ENCODE measurements at regions not wholly inside any gene's neighbourhood (a gene's known extent, or its start where the extent isn't known, plus 50 kb on each side); places are given as distances from the start of the nearest gene placed in this dataset.

DNA sequence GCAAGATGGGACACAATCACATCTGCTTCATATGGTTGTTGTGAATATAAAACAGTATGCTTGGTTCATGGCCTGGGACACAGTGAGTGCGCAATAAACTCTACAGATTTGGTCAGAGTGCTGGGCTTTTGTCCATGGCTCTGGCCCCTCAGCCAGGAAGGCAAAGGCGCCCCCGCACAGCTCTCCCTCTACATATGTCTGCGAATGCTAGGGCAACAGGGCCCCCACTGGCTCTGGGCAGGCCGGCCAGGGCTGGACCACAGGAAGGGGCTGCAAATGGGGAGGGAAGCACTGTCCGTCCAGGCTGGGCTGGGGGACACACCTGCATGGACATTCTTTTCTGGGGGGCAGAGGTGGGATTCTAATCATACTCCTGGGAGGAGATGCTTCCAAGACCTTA, 151.8 kb upstream of the MLN start:
- no peaks in the 10 kb centered on the region for H3K4me1 ChIP-seq
- intact Hi-C loops (cut with DNase I), result no loop called here
- no peaks in the 10 kb centered on the region for H3K36me3 ChIP-seq
- H3K4me3 ChIP-seq, result no peak overlapping the region
- peaks cover 10% of the 10 kb centered on the region for H3K27me3 ChIP-seq
- peak; percentile 51 for DNase-seq
- no peak for ATAC-seq
- TF ChIP-seq, protein P1, sequence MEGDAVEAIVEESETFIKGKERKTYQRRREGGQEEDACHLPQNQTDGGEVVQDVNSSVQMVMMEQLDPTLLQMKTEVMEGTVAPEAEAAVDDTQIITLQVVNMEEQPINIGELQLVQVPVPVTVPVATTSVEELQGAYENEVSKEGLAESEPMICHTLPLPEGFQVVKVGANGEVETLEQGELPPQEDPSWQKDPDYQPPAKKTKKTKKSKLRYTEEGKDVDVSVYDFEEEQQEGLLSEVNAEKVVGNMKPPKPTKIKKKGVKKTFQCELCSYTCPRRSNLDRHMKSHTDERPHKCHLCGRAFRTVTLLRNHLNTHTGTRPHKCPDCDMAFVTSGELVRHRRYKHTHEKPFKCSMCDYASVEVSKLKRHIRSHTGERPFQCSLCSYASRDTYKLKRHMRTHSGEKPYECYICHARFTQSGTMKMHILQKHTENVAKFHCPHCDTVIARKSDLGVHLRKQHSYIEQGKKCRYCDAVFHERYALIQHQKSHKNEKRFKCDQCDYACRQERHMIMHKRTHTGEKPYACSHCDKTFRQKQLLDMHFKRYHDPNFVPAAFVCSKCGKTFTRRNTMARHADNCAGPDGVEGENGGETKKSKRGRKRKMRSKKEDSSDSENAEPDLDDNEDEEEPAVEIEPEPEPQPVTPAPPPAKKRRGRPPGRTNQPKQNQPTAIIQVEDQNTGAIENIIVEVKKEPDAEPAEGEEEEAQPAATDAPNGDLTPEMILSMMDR (IDR thresholded peaks at IDR 0.05), result no peak
- no peak overlapping the region for H3K27ac ChIP-seq
- no peaks in the 10 kb centered on the region for H3K9me3 ChIP-seq

DNA sequence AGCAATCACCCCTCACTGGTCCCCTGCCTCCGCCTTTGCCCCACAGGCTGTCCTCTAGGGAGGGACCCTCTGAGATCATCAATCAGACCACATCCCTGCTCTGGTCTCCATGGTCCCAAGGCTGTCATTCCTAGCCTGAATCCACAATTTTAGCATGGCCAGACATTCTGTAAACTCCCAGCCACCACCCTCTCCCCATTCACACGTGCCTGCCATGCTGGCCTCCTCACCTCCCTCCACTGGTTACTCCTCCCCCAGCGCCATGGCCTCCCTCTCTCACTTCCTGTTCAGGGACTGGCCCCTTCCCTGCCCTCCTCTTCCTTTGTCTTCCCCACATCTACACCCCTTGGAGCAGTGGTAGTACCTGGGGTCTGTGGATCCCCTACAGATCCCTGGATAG, 150.7 kb upstream of the MLN start:
- DNase-seq, result no peak

DNA sequence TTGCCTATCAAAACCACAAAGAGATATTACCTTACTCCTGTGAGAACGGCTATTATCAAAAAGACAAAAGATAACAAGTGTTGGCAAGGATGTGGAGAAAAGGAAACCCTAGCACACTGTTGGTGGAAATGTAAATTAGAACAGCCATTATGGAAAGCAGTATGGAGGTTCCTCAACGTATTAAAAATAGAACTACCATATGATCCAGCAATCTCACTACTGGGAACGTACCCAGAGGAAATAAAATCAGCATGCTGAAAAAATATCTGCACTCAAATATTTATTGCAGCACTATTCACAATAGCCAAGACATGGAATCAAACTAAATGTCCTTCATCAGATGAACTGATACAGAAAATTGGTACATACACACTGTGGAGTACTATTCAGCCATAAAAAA, 149.4 kb upstream of the MLN start:
- no peaks in the 10 kb centered on the region for H3K36me3 ChIP-seq
- TF ChIP-seq, protein P1 (IDR thresholded peaks at IDR 0.05), result no peak
- DNase-seq (no peak), ATAC-seq (no peak)
- H3K4me3 ChIP-seq, result no peak overlapping the region
- no peak overlapping the region for H3K27ac ChIP-seq
- no peaks in the 10 kb centered on the region for H3K9me3 ChIP-seq
- H3K27me3 ChIP-seq, result peaks cover 10% of the 10 kb centered on the region
- intact Hi-C loops (cut with DNase I), result no loop called here
- H3K4me1 ChIP-seq, result no peaks in the 10 kb centered on the region

More for the DNA sequence above, 150.7 kb upstream of the MLN start:
- ATAC-seq, result no peak
- TF ChIP-seq, protein P1 (IDR thresholded peaks at IDR 0.05), result no peak
- Histone ChIP-seq H3K9me3 (no peaks in the 10 kb centered on the region), H3K36me3 (no peaks in the 10 kb centered on the region), H3K4me1 (no peaks in the 10 kb centered on the region), H3K4me3 (no peak overlapping the region), H3K27ac (no peak overlapping the region), H3K27me3 (peaks cover 10% of the 10 kb centered on the region)
- intact Hi-C loops (cut with DNase I), result no loop called here

DNA sequence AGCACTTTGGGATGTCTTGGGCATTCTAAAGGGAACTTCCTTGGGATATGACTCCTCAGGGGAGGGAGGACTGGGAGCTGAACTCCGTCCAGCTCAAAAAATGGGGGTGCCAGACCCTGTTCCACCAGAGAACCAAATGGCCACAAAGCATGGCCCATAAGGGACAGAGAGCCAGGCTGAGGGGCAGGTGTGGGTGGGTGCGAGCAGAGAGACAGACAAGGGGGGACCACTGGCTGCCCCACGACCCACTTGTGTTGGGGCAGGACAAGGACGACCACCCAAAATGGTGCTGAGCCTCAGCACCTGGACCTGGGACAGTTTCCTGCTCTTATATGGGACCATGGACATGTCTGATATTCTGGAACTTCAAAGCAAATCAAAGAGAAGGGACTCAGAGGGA, 148.2 kb upstream of the MLN start:
- no peaks in the 10 kb centered on the region for H3K9me3 ChIP-seq
- TF ChIP-seq, protein P1 (IDR thresholded peaks at IDR 0.05), result no peak
- H3K36me3 ChIP-seq, result no peaks in the 10 kb centered on the region
- no peaks in the 10 kb centered on the region for H3K4me1 ChIP-seq
- no peak for ATAC-seq
- no peak overlapping the region for H3K27ac ChIP-seq
- H3K27me3 ChIP-seq, result peaks cover 10% of the 10 kb centered on the region
- intact Hi-C loops (cut with DNase I), result no loop called here
- no peak for DNase-seq
- H3K4me3 ChIP-seq, result no peak overlapping the region

DNA sequence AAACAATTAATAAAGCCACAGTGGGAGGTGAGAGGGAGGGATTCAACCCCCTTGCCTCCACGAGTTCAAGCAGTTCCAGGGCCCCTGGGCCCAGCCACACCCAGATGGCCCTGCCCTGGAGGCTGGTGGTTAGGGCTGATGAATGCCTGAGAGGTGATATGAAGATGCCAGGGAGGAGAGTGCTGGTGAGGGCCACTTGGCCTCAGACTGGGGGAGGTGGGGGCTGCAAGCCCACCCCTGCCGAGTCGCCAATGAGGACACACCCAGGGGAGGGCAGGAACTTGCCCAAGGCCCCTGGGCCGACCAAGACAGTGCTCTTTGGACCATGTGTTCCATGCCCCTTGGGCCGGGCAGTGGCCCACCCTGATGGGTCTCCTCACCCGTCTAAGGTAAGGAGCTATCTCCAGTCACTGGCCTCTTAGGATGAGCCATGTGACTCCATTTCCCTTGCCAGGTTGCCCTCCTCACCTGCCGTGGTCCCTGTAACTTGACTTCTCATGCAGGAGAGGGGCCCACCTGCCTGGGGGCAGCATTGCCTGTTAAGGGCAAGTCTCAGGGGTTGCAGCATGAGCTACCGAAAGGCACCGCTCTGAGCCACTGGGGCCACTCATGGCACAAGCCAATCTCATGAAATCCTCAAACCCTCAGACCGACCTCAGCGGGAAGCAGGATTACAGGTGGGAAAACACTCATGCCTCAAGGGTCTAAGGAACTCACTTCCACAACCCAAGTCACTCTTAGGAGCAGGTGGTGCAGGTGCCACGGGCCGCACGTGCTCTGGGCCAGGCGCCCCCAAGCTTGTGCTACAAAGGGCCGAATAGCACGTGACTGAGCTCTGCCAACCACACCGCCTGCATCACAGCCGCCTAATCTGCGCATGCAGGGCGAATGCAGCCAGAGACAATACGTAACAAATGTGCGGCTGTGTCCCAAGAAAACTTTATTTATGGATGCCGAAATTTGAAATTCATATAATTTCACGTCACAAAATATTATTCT, 147.4 kb upstream of the MLN start:
- ATAC-seq, result no peak
- Histone ChIP-seq H3K4me1 (no peaks in the 10 kb centered on the region), H3K9me3 (no peaks in the 10 kb centered on the region), H3K27ac (no peak overlapping the region), H3K27me3 (peaks cover 10% of the 10 kb centered on the region), H3K4me3 (no peak overlapping the region), H3K36me3 (no peaks in the 10 kb centered on the region)
- intact Hi-C loops (cut with DNase I), result no loop called here
- TF ChIP-seq, protein P1 (IDR thresholded peaks at IDR 0.05), result no peak
- no peak for DNase-seq
